Glomerular visceral epithelial cell (primary cell): ENCODE measurements at regions not wholly inside any gene's neighbourhood (a gene's known extent, or its start where the extent isn't known, plus 50 kb on each side); places are given as distances from the start of the nearest gene placed in this dataset.

Experiments
- DNase-seq: peaks from one replicate; pipeline ENCODE4 v3.0.0-alpha.2; 2016; ENCODE audit errors: extremely low spot score

GRCh38 chr7:131174855-131175254 is 152.8 kb upstream of the MKLN1 start:
- no peak for DNase-seq

DNA sequence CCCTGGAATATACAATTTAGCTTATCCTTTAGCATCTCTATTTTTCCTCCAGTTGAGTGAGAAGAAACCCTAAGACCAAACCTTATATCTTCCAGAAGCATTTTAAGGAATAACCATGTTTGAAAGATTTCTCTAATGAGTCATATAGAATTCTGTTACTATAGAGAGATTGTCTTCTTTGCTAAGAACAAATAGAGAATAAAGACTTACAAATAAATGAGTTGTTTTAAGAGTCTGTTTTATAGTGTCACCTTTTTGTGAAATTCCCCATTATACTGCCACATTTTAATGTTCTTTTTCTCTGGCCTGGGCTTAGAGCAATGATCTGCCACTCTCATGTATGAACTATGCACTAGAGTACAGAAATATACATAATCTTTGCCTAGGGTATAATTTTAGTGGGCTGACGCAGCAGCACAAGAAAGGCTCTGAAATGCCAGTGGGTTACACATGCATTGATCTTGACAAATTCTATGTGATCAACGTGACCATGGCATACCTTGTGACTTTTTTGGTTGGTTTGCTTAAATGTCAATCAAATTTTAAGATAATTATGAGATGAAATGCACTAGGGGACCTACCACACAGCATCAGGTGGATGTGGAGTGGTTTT is 145.1 kb upstream of the MKLN1 start:
- DNase-seq, result no peak

DNA sequence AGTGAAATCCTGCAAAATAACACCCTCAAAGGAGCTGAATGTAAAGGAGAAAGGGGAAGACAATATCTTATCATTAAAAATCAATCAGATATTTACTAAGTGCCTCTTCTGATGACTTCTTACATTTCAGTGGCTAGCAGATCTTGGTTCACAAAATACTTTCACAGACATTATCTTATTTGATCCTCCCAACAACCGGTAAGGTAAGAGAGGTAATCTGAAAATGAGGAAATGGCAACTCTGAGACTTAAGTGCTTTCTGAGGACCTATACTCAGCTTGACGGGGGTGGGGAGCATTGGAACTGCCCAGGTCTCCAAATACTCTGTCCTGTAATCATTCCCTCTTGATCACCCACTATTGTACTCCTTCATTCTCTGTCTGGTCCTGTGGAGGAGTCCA is 144.6 kb upstream of the MKLN1 start:
- DNase-seq, result no peak

DNA sequence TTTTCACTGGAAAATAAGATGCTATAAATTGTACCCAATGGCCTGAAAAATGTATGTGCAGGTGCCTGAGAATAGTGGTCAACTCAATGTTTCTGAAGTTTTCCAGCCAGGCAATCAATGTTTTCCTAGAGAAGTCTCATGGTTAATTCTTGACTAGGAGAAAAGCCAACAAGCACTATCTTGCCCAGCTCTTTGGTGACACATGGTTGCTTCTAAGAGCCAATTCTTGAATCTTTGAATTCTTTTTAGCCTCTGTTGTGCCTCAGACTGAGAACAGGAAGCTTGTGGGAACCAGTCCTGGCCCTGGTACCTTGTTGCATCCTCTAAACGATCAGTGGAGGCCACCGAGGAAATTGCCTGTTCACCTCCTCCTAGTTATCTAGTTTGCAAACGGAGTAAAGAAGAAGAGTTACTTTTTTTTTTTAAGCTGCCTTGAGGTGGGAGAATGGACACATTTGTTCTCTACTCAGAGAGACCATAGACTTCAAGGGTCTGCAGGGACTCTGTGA is 144.0 kb upstream of the MKLN1 start:
- DNase-seq, result no peak

GRCh38 chr7:131186816-131187215 is 140.9 kb upstream of the MKLN1 start:
- no peak for DNase-seq

DNA sequence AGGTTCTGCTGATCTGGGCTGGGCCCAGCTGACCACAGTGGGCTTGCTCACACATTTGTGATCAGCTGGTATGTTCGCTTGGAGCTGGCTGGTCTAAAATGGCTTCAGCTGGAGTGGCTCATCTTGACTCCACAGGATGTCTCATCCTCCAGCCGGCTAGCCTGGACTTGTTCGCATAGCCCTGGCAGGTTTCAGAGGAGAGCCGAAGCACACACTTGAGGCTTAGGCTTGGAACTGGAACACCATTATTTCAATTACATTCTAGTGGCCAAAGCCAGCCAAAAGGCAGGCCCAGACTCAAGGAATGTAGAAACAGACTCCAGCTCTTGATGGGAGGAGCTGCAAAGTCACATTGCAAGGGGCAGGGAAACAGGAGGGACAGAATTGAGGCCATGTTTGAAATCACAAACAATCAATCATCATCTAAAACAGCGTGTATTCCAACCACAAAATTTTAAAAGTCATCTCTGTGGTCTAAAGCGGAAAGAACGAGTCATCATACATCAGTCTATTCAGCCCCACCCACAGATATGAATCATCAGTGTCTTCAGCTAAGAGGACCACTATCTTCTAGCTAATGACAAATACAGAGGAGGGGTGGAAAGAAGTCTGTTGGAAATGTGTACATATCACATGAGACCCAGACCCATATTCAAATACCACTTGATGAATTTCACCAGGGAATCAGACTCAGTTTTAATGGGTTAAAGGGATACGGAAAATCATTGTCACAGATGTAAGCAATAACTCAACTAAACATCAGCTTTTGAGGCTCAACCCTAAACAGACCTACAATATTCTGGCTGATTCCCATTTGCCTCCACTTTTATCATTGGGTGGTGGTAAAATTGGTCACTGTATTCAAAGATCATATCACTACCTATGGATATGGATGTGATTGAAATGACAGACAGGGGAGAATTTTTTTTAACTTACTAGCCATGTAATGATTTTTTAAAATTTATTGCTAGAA is 139.0 kb upstream of the MKLN1 start:
- DNase-seq, result peak; percentile 87

- no peak for DNase-seq
These were observed 138.2 kb upstream of the MKLN1 start for GRCh38 chr7:131189488-131189887.

DNA sequence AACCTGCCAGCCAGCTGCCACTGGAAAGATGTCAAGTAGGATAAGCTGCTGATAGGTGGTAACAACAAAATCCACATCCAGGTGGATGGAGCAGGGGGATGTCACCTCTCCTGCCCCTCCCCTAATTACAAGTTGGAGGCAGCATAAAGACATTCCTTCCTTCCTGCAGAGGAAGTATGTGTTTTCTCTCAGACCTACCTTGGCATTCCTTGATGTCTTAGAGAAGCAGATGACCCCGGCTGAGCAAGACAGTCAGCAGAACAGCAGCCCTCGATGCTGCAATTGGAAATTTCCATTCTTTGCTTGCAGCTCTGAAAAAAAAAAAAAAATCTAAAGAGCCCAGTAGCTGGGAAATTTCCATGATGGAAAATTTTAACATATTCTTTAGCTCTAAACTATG is 137.5 kb upstream of the MKLN1 start:
- no peak for DNase-seq

DNA sequence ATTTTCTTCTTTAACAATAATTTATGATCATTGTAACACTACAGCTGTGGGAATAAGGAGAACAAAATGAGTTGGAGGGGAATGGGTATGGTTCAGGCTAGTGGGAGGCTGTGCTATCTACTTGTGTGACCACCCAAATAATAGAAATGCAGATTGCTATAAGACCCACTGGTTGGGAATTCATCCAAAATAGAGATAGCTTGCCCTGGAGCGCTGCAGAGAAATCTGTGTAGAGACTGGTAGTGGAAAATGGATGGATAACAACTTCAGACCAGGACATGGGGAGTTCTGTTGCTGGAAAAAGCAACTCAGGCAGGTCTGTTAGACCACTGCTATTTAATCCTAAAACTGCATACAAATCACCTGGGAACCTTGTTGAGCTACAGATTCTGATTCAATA is 137.1 kb upstream of the MKLN1 start:
- no peak for DNase-seq

DNA sequence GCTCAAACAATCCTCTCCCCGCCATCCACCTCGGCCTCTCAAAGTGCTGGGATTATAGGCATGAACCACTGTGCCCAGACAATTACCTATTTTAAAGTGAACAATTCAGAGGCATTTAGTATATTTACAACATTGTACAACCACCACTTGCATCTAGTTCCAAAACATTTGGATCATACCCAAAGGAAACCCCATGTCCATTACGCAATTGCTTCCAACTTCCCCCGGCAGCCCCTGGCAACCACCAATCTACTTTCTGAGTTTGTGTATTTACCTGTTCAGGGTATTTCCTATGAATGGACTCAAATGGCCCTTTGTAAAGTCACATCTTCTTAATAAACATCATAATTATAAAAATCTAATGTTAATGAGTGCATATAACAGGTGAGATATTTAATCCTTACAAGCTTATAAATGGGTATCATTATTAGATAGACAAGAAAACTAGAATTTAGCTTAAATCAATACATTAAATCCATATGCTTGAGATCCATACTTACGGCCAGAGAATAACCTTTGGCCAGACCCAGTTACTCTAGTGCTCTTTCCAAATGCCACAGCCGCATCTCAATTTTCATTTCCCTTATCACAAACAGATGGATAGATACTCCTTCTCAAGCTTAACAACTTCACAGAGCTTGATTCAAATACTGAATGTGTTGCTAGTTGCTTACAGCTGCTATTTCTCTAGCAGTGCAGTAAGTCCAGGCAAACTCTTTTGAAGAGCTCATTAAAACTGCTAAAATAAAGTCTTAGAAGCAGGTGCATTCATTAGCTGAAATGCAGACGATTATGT is 133.4 kb upstream of the MKLN1 start:
- no peak for DNase-seq

DNA sequence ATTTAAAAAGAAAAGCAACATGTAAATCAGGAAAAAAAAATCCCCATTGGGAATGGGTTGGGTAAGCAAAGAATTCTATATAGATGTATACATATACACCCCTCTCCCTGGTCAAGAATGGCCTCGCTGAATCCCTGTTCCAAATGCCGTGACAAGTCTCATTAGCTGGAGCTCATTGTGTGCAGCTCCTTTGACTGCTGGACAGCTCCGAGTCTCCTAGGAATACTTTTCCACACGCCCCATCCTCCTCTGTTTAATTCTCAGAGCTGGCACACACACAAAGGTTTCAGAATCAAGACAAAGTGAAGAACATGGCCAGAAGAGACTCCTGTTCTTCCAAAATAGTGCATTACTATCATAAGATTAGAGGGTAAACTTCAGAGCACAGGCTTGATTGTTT is 130.9 kb upstream of the MKLN1 start:
- DNase-seq, result no peak

GRCh38 chr7:131197920-131198615 is 129.6 kb upstream of the MKLN1 start:
- peak; percentile 53 for DNase-seq

- DNase-seq, result no peak
These were observed 125.2 kb upstream of the MKLN1 start for GRCh38 chr7:131202451-131202850.

GRCh38 chr7:131203291-131203976 is 124.2 kb upstream of the MKLN1 start:
- DNase-seq, result no peak

- no peak for DNase-seq
These were observed 118.9 kb upstream of the MKLN1 start for GRCh38 chr7:131208777-131209176.

DNA sequence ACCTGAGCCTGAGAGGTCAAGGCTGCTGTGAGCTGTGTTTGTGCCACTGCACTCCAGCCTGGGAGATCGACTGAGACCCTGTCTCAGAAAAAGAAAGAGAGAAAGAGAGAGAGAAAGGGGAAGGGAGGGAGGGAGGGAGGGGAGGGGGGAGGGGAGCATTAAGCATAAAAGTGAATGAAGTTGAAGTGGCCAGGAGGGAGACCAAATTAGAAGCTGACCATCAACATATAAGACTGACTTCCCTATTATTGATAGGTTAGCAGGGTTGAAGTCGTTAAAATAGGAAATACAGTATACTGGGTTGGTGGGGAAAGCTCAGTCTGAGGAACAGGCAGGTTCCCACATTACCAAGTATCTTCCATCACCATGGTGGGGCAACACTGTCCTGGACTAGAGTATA is 117.1 kb upstream of the MKLN1 start:
- DNase-seq, result no peak

DNA sequence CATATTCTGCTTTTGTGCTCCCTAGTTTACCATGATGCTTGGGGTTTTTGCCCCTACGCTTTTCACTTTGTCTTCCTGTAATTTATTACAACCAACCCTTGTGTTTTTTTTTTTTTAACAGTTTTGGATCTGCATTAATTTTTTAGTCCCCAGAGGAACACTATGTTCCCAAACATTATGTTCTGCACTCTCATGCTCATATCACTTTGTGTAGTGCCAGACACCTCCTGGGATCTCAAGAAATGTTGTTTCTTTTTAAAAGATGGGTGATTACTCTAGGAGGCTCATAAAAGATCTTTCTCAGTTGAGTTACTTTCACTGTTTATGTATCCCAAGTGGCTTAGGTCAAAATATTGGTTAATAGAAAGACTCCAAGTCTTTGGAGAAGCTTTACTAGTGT is 116.2 kb upstream of the MKLN1 start:
- DNase-seq, result no peak

- no peak for DNase-seq
These were observed 115.6 kb upstream of the MKLN1 start for GRCh38 chr7:131212114-131212513.

GRCh38 chr7:131218727-131219128 is 108.9 kb upstream of the MKLN1 start:
- no peak for DNase-seq

GRCh38 chr7:131219312-131220041 is 108.2 kb upstream of the MKLN1 start:
- DNase-seq, result no peak
